Glomerular visceral epithelial cell (primary cell): ENCODE measurements at regions not wholly inside any gene's neighbourhood (a gene's known extent, or its start where the extent isn't known, plus 50 kb on each side); places are given as distances from the start of the nearest gene placed in this dataset.
A peak's percentile ranks its signal among the peaks of the same experiment; 100 is the strongest.
"Not testable (repeated sequence)": the region's sequence is repeated elsewhere in the genome, so short reads cannot be mapped to it uniquely, and the experiment has no call there.

ENCODE experiments used
- DNase-seq: peaks from one replicate; pipeline ENCODE4 v3.0.0-alpha.2; 2016; ENCODE audit errors: extremely low spot score

GRCh38 chr7:121570365-121570764 lies 174.3 kb upstream of the FAM3C start:
- no peak for DNase-seq

- DNase-seq, result no peak
These were observed 167.1 kb upstream of the FAM3C start for GRCh38 chr7:121563177-121563576.

GRCh38 chr7:121562259-121562658 lies 166.2 kb upstream of the FAM3C start:
- DNase-seq, result no peak

- DNase-seq, result no peak
These were observed 165.6 kb upstream of the FAM3C start for GRCh38 chr7:121561717-121562116.

GRCh38 chr7:121560267-121560990 lies 164.3 kb upstream of the FAM3C start:
- no peak for DNase-seq

GRCh38 chr7:121558288-121558687 lies 162.2 kb upstream of the FAM3C start:
- no peak for DNase-seq

GRCh38 chr7:121557034-121557892 lies 161.2 kb upstream of the FAM3C start:
- no peak for DNase-seq

GRCh38 chr7:121555558-121555957 lies 159.4 kb upstream of the FAM3C start:
- DNase-seq, result no peak

- DNase-seq, result peak; percentile 56
These were observed 151.5 kb upstream of the FAM3C start for GRCh38 chr7:121547544-121548092.

- no peak for DNase-seq
These were observed 150.8 kb upstream of the FAM3C start for GRCh38 chr7:121546632-121547543.

GRCh38 chr7:121545418-121545817 lies 149.3 kb upstream of the FAM3C start:
- no peak for DNase-seq

GRCh38 chr7:121544726-121545125 lies 148.6 kb upstream of the FAM3C start:
- DNase-seq, result peak; percentile 85

- DNase-seq, result no peak
These were observed 148.1 kb upstream of the FAM3C start for GRCh38 chr7:121544238-121544637.

GRCh38 chr7:121541457-121541856 lies 145.3 kb upstream of the FAM3C start:
- DNase-seq, result no peak

- DNase-seq, result no peak
These were observed 144.0 kb upstream of the FAM3C start for GRCh38 chr7:121540138-121540537.

- no peak for DNase-seq
These were observed 140.9 kb upstream of the FAM3C start for GRCh38 chr7:121537031-121537430.

GRCh38 chr7:121531175-121532070 lies 135.3 kb upstream of the FAM3C start:
- DNase-seq, result no peak

GRCh38 chr7:121530227-121531174 lies 134.4 kb upstream of the FAM3C start:
- peak; percentile 96 for DNase-seq

GRCh38 chr7:121529003-121529402 lies 132.9 kb upstream of the FAM3C start:
- DNase-seq, result no peak

- not testable (repeated sequence) for DNase-seq
These were observed 130.1 kb upstream of the FAM3C start for GRCh38 chr7:121526210-121526609.
